H1 (cell line): ENCODE measurements at regions not wholly inside any gene's neighbourhood (a gene's known extent, or its start where the extent isn't known, plus 50 kb on each side); places are given as distances from the start of the nearest gene placed in this dataset.

Experiments used
- CTCF ChIA-PET: fragments of 300-600 bp; sonication (Branson Sonifier 250); formaldehyde crosslinking; loops from one replicate; lab custom pipeline; 2021; ENCODE audit not compliant: partially characterized antibody; lab: Charles Lee
- POLR2A ChIA-PET: fragments of 300-600 bp; sonication (Branson Sonifier 250); formaldehyde crosslinking; loops from one replicate; lab custom pipeline; 2021; ENCODE audit warnings: inconsistent platforms; ENCODE audit not compliant: partially characterized antibody; lab: Charles Lee
- DNase-seq, 2 experiments: peaks; one replicate each; pipeline versions ENCODE4 v3.0.0 to v3.0.0-alpha.2; 2010 to 2022; ENCODE audit warnings: low spot score in 2 of 2, low read depth in 1 of 2, mixed read lengths in 1 of 2
- FAIRE-seq: peaks from 2 replicates; lab custom pipeline; 2011; peaks lifted over from hg19 to GRCh38; lab: Jason Lieb, UNC
- H2AFZ ChIP-seq: 2 replicates; pipeline ENCODE4 v1.8.1; 2012; ENCODE audit warnings: low read length, inconsistent platforms
- H2AK5ac ChIP-seq: 2 replicates; pipeline ENCODE4 v1.6.1; 2013; ENCODE audit warnings: low read depth, low read length
- H2BK120ac ChIP-seq: replicated peaks from 2 replicates; pipeline ENCODE3; 2013; ENCODE audit warnings: low read depth, low read length, inconsistent platforms
- H2BK12ac ChIP-seq: 2 replicates; pipeline ENCODE4 v1.6.1; 2013; ENCODE audit warnings: low read depth, low read length
- H2BK15ac ChIP-seq: 2 replicates; pipeline ENCODE4 v1.6.1; 2013; ENCODE audit warnings: low read length
- H2BK20ac ChIP-seq: 2 replicates; pipeline ENCODE4 v1.6.1; 2013; ENCODE audit warnings: low read length
- H2BK5ac ChIP-seq: 2 replicates; pipeline ENCODE4 v1.6.1; 2013; ENCODE audit warnings: low read depth, low read length
- H3K14ac ChIP-seq: 2 replicates; pipeline ENCODE4 v1.6.1; 2013; ENCODE audit warnings: inconsistent platforms; ENCODE audit not compliant: insufficient read length
- H3K18ac ChIP-seq: 2 replicates; pipeline ENCODE4 v1.6.1; 2013; ENCODE audit warnings: low read length; ENCODE audit errors: extremely low read depth
- H3K23ac ChIP-seq: 2 replicates; pipeline ENCODE4 v1.6.1; 2013; ENCODE audit warnings: inconsistent platforms; ENCODE audit not compliant: insufficient read length
- H3K23me2 ChIP-seq: 2 replicates; pipeline ENCODE4 v1.6.1; 2013; ENCODE audit warnings: low read depth, low read length
- H3K27ac ChIP-seq: 2 replicates; pipeline ENCODE4 v1.6.1; 2011; ENCODE audit warnings: low read depth, low read length, inconsistent platforms
- H3K27me3 ChIP-seq, 4 experiments: replicated peaks in 1 of 4; 1 replicate in 1 of 4; 2 replicates in 3 of 4; pipeline versions ENCODE4 v1.6.1 to v1.8.1; 2011 to 2013; ENCODE audit warnings: low read length in 3 of 4, mild to moderate bottlenecking in 3 of 4, inconsistent platforms in 2 of 4, mixed read lengths in 2 of 4, moderate library complexity in 1 of 4; ENCODE audit not compliant: control insufficient read depth in 3 of 4, insufficient read depth in 3 of 4; ENCODE audit errors: extremely low read depth in 1 of 4
- H3K36me3 ChIP-seq, 4 experiments: 2 replicates each; pipeline versions ENCODE4 v1.6.1 to v1.8.1; 2011 to 2013; ENCODE audit warnings: mild to moderate bottlenecking in 4 of 4, low read length in 3 of 4, moderate library complexity in 2 of 4, control low read depth in 1 of 4, inconsistent platforms in 1 of 4; ENCODE audit not compliant: insufficient read depth in 4 of 4, control insufficient read depth in 2 of 4
- H3K4ac ChIP-seq: replicated peaks from 2 replicates; pipeline ENCODE3; 2013; ENCODE audit warnings: low read length, low read depth, mixed read lengths, inconsistent platforms; ENCODE audit not compliant: insufficient read length
- H3K4me1 ChIP-seq, 4 experiments: replicated peaks in 1 of 4; 1 replicate in 1 of 4; 2 replicates in 3 of 4; pipeline versions ENCODE4 v1.6.1 to v1.8.1; 2011 to 2013; ENCODE audit warnings: low read length in 3 of 4, inconsistent platforms in 2 of 4, mixed read lengths in 1 of 4; ENCODE audit not compliant: insufficient read depth in 4 of 4, control insufficient read depth in 3 of 4
- H3K4me2 ChIP-seq, 2 experiments: 2 replicates each; pipeline versions ENCODE4 v1.6.1 to v1.8.1; 2011 to 2013; ENCODE audit warnings: low read depth in 2 of 2, low read length in 2 of 2, control low read depth in 1 of 2, inconsistent platforms in 1 of 2, mild to moderate bottlenecking in 1 of 2; ENCODE audit not compliant: insufficient read depth in 1 of 2
- H3K4me3 ChIP-seq, 4 experiments: fragments of 200-600, 300-600 bp in 1 of 4; sonication (generic), shearing (Covaris generic), sonication (Bioruptor Twin) in 1 of 4; 2 replicates each; pipeline versions ENCODE4 v1.5.1 to v1.8.1; 2011 to 2016; ENCODE audit warnings: low read length in 4 of 4, low read depth in 3 of 4, control low read depth in 2 of 4, inconsistent platforms in 2 of 4, mild to moderate bottlenecking in 2 of 4, mixed read lengths in 1 of 4, moderate library complexity in 1 of 4; ENCODE audit not compliant: insufficient read depth in 2 of 4; ENCODE audit errors: extremely low read depth in 1 of 4
- H3K56ac ChIP-seq: replicated peaks from 2 replicates; pipeline ENCODE3; 2013; ENCODE audit warnings: low read depth, mild to moderate bottlenecking, mixed read lengths, low read length, inconsistent platforms; ENCODE audit not compliant: insufficient read length
- H3K79me1 ChIP-seq: 2 replicates; pipeline ENCODE4 v1.6.1; 2013; ENCODE audit warnings: low read depth, low read length, control low read depth
- H3K79me2 ChIP-seq, 2 experiments: 2 replicates each; pipeline versions ENCODE4 v1.6.1 to v1.8.1; 2012 to 2013; ENCODE audit warnings: low read length in 2 of 2, mild to moderate bottlenecking in 2 of 2, inconsistent platforms in 1 of 2; ENCODE audit not compliant: insufficient read depth in 2 of 2, control insufficient read depth in 1 of 2
- H3K9ac ChIP-seq, 4 experiments: replicated peaks in 1 of 4; 1 replicate in 1 of 4; 2 replicates in 3 of 4; pipeline versions ENCODE4 v1.6.1 to v1.8.1; 2011 to 2013; ENCODE audit warnings: low read depth in 3 of 4, low read length in 3 of 4, control low read depth in 2 of 4, mild to moderate bottlenecking in 2 of 4, moderate library complexity in 2 of 4, inconsistent platforms in 1 of 4; ENCODE audit errors: extremely low read depth in 1 of 4
- H3K9me3 ChIP-seq, 2 experiments: 2 replicates each; pipeline versions ENCODE4 v1.6.1 to v1.8.1; 2012 to 2013; ENCODE audit warnings: mild to moderate bottlenecking in 2 of 2, moderate library complexity in 2 of 2, control low read depth in 1 of 2, inconsistent platforms in 1 of 2, low read depth in 1 of 2, low read length in 1 of 2, mixed read lengths in 1 of 2; ENCODE audit not compliant: insufficient read depth in 2 of 2
- H4K20me1 ChIP-seq, 2 experiments: replicated peaks in 1 of 2; 2 replicates each; pipeline versions ENCODE3 to v1.8.1; 2011 to 2013; ENCODE audit warnings: inconsistent platforms in 2 of 2, low read length in 2 of 2, mild to moderate bottlenecking in 1 of 2; ENCODE audit not compliant: insufficient read depth in 2 of 2, control insufficient read depth in 1 of 2
- H4K5ac ChIP-seq: 2 replicates; pipeline ENCODE4 v1.6.1; 2013; ENCODE audit warnings: low read length, low read depth, mixed read lengths, inconsistent platforms; ENCODE audit not compliant: insufficient read length
- H4K8ac ChIP-seq: 2 replicates; pipeline ENCODE4 v1.8.0; 2013; ENCODE audit warnings: mild to moderate bottlenecking, moderate library complexity, low read length, inconsistent platforms; ENCODE audit not compliant: insufficient read depth; ENCODE audit errors: extremely low read depth
- H4K91ac ChIP-seq: replicated peaks from 2 replicates; pipeline ENCODE3; 2013; ENCODE audit warnings: low read length, mixed read lengths, inconsistent platforms; ENCODE audit not compliant: insufficient read length
- CBX5 ChIP-seq: fragments of 300-800, 300-1000 bp; sonication (generic); IDR thresholded peaks from 2 replicates; pipeline ENCODE4 v1.7.1; 2016; ENCODE audit warnings: antibody characterized with exemption, low read length, low read depth
- CREB1 ChIP-seq: IDR thresholded peaks from 2 replicates; pipeline ENCODE4 v1.6.1; 2012; ENCODE audit warnings: inconsistent platforms
- FOSL1 ChIP-seq: IDR thresholded peaks from 2 replicates; pipeline ENCODE4 v1.6.1; 2011; ENCODE audit warnings: mild to moderate bottlenecking, low read depth, low read length, moderate library complexity; ENCODE audit not compliant: insufficient read depth
- HDAC6 ChIP-seq: IDR thresholded peaks from one replicate; pipeline ENCODE4 v1.7.1; 2012; ENCODE audit warnings: low read depth, mild to moderate bottlenecking, inconsistent platforms, low read length, moderate library complexity
- PHF8 ChIP-seq: fragments of 200-600 bp; sonication (generic); conservative IDR thresholded peaks from 2 replicates; pipeline ENCODE4 v1.7.1; 2012; ENCODE audit warnings: low read depth, mild to moderate bottlenecking, inconsistent platforms, low read length, moderate library complexity
- POU5F1 ChIP-seq: IDR thresholded peaks from 2 replicates; pipeline ENCODE4 v1.6.1; 2011; ENCODE audit warnings: low read depth, mild to moderate bottlenecking, low read length, moderate library complexity
- RBBP5 ChIP-seq: IDR thresholded peaks from 2 replicates; pipeline ENCODE4 v1.7.1; 2012; ENCODE audit warnings: low read depth, mild to moderate bottlenecking, inconsistent platforms, low read length, moderate library complexity, borderline replicate concordance
- SP2 ChIP-seq: IDR thresholded peaks from 2 replicates; pipeline ENCODE4 v1.6.1; 2012; ENCODE audit warnings: mild to moderate bottlenecking, low read length, inconsistent platforms
- TCF12 ChIP-seq: IDR thresholded peaks from 2 replicates; pipeline ENCODE4 v1.6.1; 2011; ENCODE audit warnings: low read depth, mild to moderate bottlenecking, low read length
- TEAD4 ChIP-seq: IDR thresholded peaks from 2 replicates; pipeline ENCODE4 v1.6.1; 2012; ENCODE audit warnings: low read depth, low read length, inconsistent platforms, mixed read lengths
- USF2 ChIP-seq: IDR thresholded peaks from 2 replicates; pipeline ENCODE4 v1.6.1; 2011; ENCODE audit warnings: low read length, improper control_type of control experiment
- ZNF274 ChIP-seq: IDR thresholded peaks from 2 replicates; pipeline ENCODE4 v1.7.0; 2012; ENCODE audit warnings: low read length, borderline replicate concordance; ENCODE audit errors: extremely low read depth
- WGBS, 2 experiments: shearing (Covaris generic) in 1 of 2; methylation state at CpG; one replicate each; pipeline versions ENCODE4 v1.1.6 to v1.1.7; 2013 to 2015; ENCODE audit warnings: low lambda C conversion rate in 2 of 2, mixed read lengths in 2 of 2, inconsistent platforms in 1 of 2, low coverage in 1 of 2, missing lambda C conversion rate in 1 of 2; ENCODE audit not compliant: insufficient replicate concordance in 2 of 2, insufficient coverage in 1 of 2, insufficient read length in 1 of 2; ENCODE audit errors: extremely low coverage in 1 of 2, missing lambda C conversion rate in 1 of 2; 5-methylcytosine and 5-hydroxymethylcytosine counted together
- TF ChIP-seq, protein P1 (sequence below): IDR thresholded peaks from 2 replicates; pipeline ENCODE4 v1.6.1; 2012; ENCODE audit warnings: low read length, inconsistent platforms

- FAIRE-seq, result no peak
- 86% methylated on average over 3 of the region's 3 CpGs; no CpG with 5 or more reads in 1 of the 2 experiments for WGBS, 2 experiments
- H3K14ac ChIP-seq, result no peak overlapping the region
- TF ChIP-seq, protein P1, sequence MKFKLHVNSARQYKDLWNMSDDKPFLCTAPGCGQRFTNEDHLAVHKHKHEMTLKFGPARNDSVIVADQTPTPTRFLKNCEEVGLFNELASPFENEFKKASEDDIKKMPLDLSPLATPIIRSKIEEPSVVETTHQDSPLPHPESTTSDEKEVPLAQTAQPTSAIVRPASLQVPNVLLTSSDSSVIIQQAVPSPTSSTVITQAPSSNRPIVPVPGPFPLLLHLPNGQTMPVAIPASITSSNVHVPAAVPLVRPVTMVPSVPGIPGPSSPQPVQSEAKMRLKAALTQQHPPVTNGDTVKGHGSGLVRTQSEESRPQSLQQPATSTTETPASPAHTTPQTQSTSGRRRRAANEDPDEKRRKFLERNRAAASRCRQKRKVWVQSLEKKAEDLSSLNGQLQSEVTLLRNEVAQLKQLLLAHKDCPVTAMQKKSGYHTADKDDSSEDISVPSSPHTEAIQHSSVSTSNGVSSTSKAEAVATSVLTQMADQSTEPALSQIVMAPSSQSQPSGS, result no peak
- TF ChIP-seq SP2, result no peak
- no peak for TF ChIP-seq TCF12
- TF ChIP-seq CREB1, result no peak
- no peak for TF ChIP-seq PHF8
- TF ChIP-seq RBBP5, result no peak
- TF ChIP-seq USF2, result no peak
- TF ChIP-seq ZNF274, result no peak
- no peak for TF ChIP-seq HDAC6
- no peak for TF ChIP-seq FOSL1
- TF ChIP-seq CBX5, result no peak
- no peak for TF ChIP-seq TEAD4
- TF ChIP-seq POU5F1, result no peak
Measured at GRCh38 chr1:195956845-195957244, 651.4 kb downstream of the KCNT2 start.

More at GRCh38 chr1:195956845-195957244, 651.4 kb downstream of the KCNT2 start:
- POLR2A ChIA-PET, result no interaction called here
- Histone ChIP-seq H4K91ac (no peak overlapping the region), H4K20me1 (no peaks in the 10 kb centered on the region), H3K79me2 (no peaks in the 10 kb centered on the region), H4K8ac (no peak overlapping the region), H3K18ac (no peak overlapping the region), H3K9me3 (no peaks in the 10 kb centered on the region), H3K4me1 (peaks cover 0 to 3% (median 0%) of the 10 kb centered on the region in 4 experiments; a peak in 2 of 7 replicates), H3K36me3 (no peaks in the 10 kb centered on the region), H3K4me3 (no peak overlapping the region), H3K23ac (no peak overlapping the region), H3K4me2 (no peak overlapping the region), H3K23me2 (no peaks in the 10 kb centered on the region), H2BK20ac (no peak overlapping the region), H3K79me1 (no peaks in the 10 kb centered on the region), H3K56ac (no peak overlapping the region), H3K27me3 (no peaks in the 10 kb centered on the region), H2BK15ac (no peak overlapping the region), H2BK12ac (no peak overlapping the region), H4K5ac (no peak overlapping the region), H2AFZ (no peak overlapping the region), H2BK120ac (no peak overlapping the region), H3K4ac (no peak overlapping the region), H3K27ac (no peak overlapping the region), H2AK5ac (no peak overlapping the region), H2BK5ac (no peak overlapping the region), H3K9ac (no peak overlapping the region)
- DNase-seq, result no peak
- CTCF ChIA-PET, result no interaction called here
